Astrocyte (in vitro differentiated cells and primary cell): ENCODE measurements at regions not wholly inside any gene's neighbourhood (a gene's known extent, or its start where the extent isn't known, plus 50 kb on each side); places are given as distances from the start of the nearest gene placed in this dataset.

Experiments used
- DNase-seq: peaks from one replicate; pipeline ENCODE4 v3.0.0-alpha.2; 2010; ENCODE audit warnings: low read depth
- FAIRE-seq: peaks from 2 replicates; lab custom pipeline; 2011; peaks lifted over from hg19 to GRCh38; lab: Jason Lieb, UNC
- H2AFZ ChIP-seq: 2 replicates; pipeline ENCODE4 v1.6.0; 2012; ENCODE audit warnings: low read depth, low read length, inconsistent platforms
- H3K27ac ChIP-seq: 2 replicates; pipeline ENCODE4 v1.5.1; 2011; ENCODE audit warnings: low read depth, low read length, inconsistent platforms
- H3K27me3 ChIP-seq: 2 replicates; pipeline ENCODE4 v1.6.0; 2011; ENCODE audit warnings: low read length, inconsistent platforms; ENCODE audit not compliant: insufficient read depth
- H3K36me3 ChIP-seq: 2 replicates; pipeline ENCODE4 v1.5.1; 2011; ENCODE audit warnings: low read length, inconsistent platforms; ENCODE audit not compliant: insufficient read depth
- H3K4me1 ChIP-seq: 2 replicates; pipeline ENCODE4 v1.5.1; 2011; ENCODE audit warnings: low read length, inconsistent platforms; ENCODE audit not compliant: insufficient read depth
- H3K4me2 ChIP-seq: 2 replicates; pipeline ENCODE4 v1.6.0; 2012; ENCODE audit warnings: low read length, inconsistent platforms
- H3K4me3 ChIP-seq: 2 replicates; pipeline ENCODE4 v1.5.1; 2011; ENCODE audit warnings: low read depth, mild to moderate bottlenecking, low read length, inconsistent platforms; ENCODE audit not compliant: insufficient read depth
- H3K79me2 ChIP-seq: 2 replicates; pipeline ENCODE4 v1.6.0; 2012; ENCODE audit warnings: mild to moderate bottlenecking, low read length, inconsistent platforms; ENCODE audit not compliant: insufficient read depth
- H3K9ac ChIP-seq: 2 replicates; pipeline ENCODE4 v1.6.0; 2012; ENCODE audit warnings: mild to moderate bottlenecking, low read length, inconsistent platforms
- H3K9me3 ChIP-seq: 2 replicates; pipeline ENCODE4 v1.5.1; 2012; ENCODE audit warnings: low read depth, mild to moderate bottlenecking, low read length, inconsistent platforms; ENCODE audit not compliant: insufficient read depth
- H4K20me1 ChIP-seq: 2 replicates; pipeline ENCODE4 v1.6.0; 2012; ENCODE audit warnings: low read length, inconsistent platforms; ENCODE audit not compliant: insufficient read depth
- H3K27ac Mint-ChIP-seq: one replicate; pipeline ENCODE4 v1.8.0; 2021; ENCODE audit warnings: mild to moderate bottlenecking, mixed read lengths; ENCODE audit not compliant: unreplicated experiment
- H3K27me3 Mint-ChIP-seq: one replicate; pipeline ENCODE4 v1.8.0; 2021; ENCODE audit warnings: low read depth, mixed read lengths; ENCODE audit not compliant: unreplicated experiment
- H3K36me3 Mint-ChIP-seq: one replicate; pipeline ENCODE4 v1.8.0; 2021; ENCODE audit warnings: low read depth, mixed read lengths; ENCODE audit not compliant: unreplicated experiment
- H3K4me1 Mint-ChIP-seq: one replicate; pipeline ENCODE4 v1.8.0; 2021; ENCODE audit warnings: low read depth, mixed read lengths; ENCODE audit not compliant: unreplicated experiment
- H3K4me3 Mint-ChIP-seq: one replicate; pipeline ENCODE4 v1.8.0; 2021; ENCODE audit warnings: mild to moderate bottlenecking, moderate library complexity, mixed read lengths; ENCODE audit not compliant: unreplicated experiment
- H3K9me3 Mint-ChIP-seq: one replicate; pipeline ENCODE4 v1.8.0; 2021; ENCODE audit warnings: mild to moderate bottlenecking, mixed read lengths; ENCODE audit not compliant: unreplicated experiment
- CTCF ChIP-seq: IDR thresholded peaks from 2 replicates; pipeline ENCODE4 v1.5.1; 2011; ENCODE audit warnings: low read depth, mild to moderate bottlenecking, inconsistent platforms, low read length, moderate library complexity; ENCODE audit not compliant: insufficient read depth
- EZH2 ChIP-seq: IDR thresholded peaks from 2 replicates; pipeline ENCODE4 v1.6.1; 2012; ENCODE audit warnings: mild to moderate bottlenecking, low read length, inconsistent platforms; ENCODE audit not compliant: insufficient read depth

DNA sequence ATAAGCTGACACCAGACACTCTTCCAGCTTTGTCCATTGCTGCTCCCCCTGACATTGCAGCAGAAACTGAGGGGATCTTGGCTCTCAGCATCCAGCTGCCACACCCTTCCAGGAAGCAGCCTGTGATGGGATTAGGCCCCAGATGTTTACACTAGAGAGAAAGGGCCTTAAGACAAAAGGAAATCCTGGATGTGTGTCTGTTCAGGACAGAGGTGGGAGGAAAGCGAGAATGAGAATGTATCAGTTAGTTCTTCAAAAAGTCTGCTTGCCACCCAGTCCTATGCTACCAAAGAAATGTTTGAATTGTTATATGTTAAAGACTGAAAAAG is 58.8 kb downstream of the HES1 start:
- Histone ChIP-seq H3K4me1 (no peaks in the 10 kb centered on the region), H3K27ac (no peak overlapping the region), H3K4me2 (no peak overlapping the region), H3K9ac (no peak overlapping the region), H4K20me1 (no peaks in the 10 kb centered on the region), H2AFZ (no peak overlapping the region), H3K4me3 (no peak overlapping the region), H3K36me3 (no peaks in the 10 kb centered on the region), H3K79me2 (no peaks in the 10 kb centered on the region), H3K27me3 (peaks cover 9% of the 10 kb centered on the region), H3K9me3 (no peaks in the 10 kb centered on the region)
- peaks cover 11% of the 10 kb centered on the region for H3K9me3 Mint-ChIP-seq
- H3K4me3 Mint-ChIP-seq, result no peak overlapping the region
- DNase-seq (no peak), FAIRE-seq (no peak)
- no peaks in the 10 kb centered on the region for H3K36me3 Mint-ChIP-seq
- no peak overlapping the region for H3K27ac Mint-ChIP-seq
- peaks cover 69% of the 10 kb centered on the region for H3K27me3 Mint-ChIP-seq
- no peaks in the 10 kb centered on the region for H3K4me1 Mint-ChIP-seq
- no peak for TF ChIP-seq EZH2
- TF ChIP-seq CTCF, result no peak

- H3K27me3 Mint-ChIP-seq, result peaks cover 76% of the 10 kb centered on the region
- H3K4me1 Mint-ChIP-seq, result no peaks in the 10 kb centered on the region
- no peak for FAIRE-seq
Measured at GRCh38 chr3:194195611-194196010, 59.7 kb downstream of the HES1 start.

DNA sequence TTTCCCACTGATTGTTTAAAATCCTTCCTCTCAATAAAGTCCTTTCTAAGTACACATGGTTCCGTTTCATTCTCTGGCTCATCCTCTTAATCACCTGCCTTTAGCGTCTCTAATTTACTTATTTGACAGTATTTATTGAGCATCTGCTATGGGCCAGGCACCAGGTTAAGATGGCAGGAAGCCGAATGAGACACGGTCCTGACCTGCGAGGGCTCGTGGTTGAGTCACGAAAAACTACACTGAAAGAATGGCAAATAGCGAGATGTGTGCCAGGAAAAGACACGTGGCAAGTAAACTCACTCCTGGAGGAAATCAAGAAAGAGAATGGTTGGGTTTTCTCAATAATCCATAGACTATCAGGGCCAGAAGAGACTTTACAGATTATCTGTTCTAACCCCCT is 60.9 kb downstream of the HES1 start:
- Mint-ChIP-seq H3K4me3 (no peak overlapping the region), H3K27me3 (peaks cover 85% of the 10 kb centered on the region), H3K36me3 (no peaks in the 10 kb centered on the region), H3K4me1 (no peaks in the 10 kb centered on the region), H3K9me3 (peaks cover 9% of the 10 kb centered on the region), H3K27ac (no peak overlapping the region)
- H3K9me3 ChIP-seq, result no peaks in the 10 kb centered on the region
- peaks cover 23% of the 10 kb centered on the region for H3K27me3 ChIP-seq
- FAIRE-seq, result no peak
- no peak overlapping the region for H2AFZ ChIP-seq
- no peaks in the 10 kb centered on the region for H3K79me2 ChIP-seq
- no peak overlapping the region for H3K27ac ChIP-seq
- no peak for TF ChIP-seq EZH2
- TF ChIP-seq CTCF, result no peak
- H4K20me1 ChIP-seq, result no peaks in the 10 kb centered on the region
- H3K4me2 ChIP-seq, result no peak overlapping the region
- no peak overlapping the region for H3K9ac ChIP-seq
- no peaks in the 10 kb centered on the region for H3K36me3 ChIP-seq
- peak; percentile 46 for DNase-seq
- no peaks in the 10 kb centered on the region for H3K4me1 ChIP-seq
- H3K4me3 ChIP-seq, result no peak overlapping the region

More at GRCh38 chr3:194195611-194196010, 59.7 kb downstream of the HES1 start:
- no peaks in the 10 kb centered on the region for H3K36me3 Mint-ChIP-seq
- Histone ChIP-seq H3K27me3 (peaks cover 16% of the 10 kb centered on the region), H3K4me1 (no peaks in the 10 kb centered on the region), H3K9ac (no peak overlapping the region), H2AFZ (no peak overlapping the region), H3K36me3 (no peaks in the 10 kb centered on the region), H3K9me3 (no peaks in the 10 kb centered on the region), H3K27ac (no peak overlapping the region), H3K4me2 (no peak overlapping the region), H3K79me2 (no peaks in the 10 kb centered on the region), H3K4me3 (no peak overlapping the region), H4K20me1 (no peaks in the 10 kb centered on the region)
- H3K9me3 Mint-ChIP-seq, result peaks cover 11% of the 10 kb centered on the region
- no peak overlapping the region for H3K4me3 Mint-ChIP-seq
- TF ChIP-seq EZH2 (no peak), CTCF (no peak)
- H3K27ac Mint-ChIP-seq, result no peak overlapping the region
- no peak for DNase-seq
